ENCODE measurements at regions not wholly inside any gene's neighbourhood (a gene's known extent, or its start where the extent isn't known, plus 50 kb on each side); places are given as distances from the start of the nearest gene placed in this dataset.
A peak's percentile ranks its signal among the peaks of the same experiment; 100 is the strongest.

DNA sequence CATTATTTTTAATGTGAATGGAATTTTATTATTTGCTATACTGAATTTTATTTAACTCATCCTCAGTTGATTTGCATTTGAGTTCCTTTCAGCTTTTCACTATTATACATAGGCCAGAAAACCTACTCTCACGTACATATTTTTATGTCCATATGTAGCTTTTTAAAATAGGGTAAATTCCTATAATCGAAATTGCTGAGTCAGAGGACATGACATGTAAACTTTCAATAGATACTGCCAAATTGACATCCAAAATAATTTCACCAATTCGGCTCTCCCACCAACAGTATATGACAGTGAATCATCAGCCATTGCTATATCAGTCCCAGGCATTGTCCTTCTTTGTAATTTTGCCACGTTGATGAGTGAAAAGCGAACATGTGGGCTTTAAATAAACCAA, 222.5 kb downstream of the SQOR start:
- DNase-seq (ENCODE audit: low read depth in 1 of 2, low spot score in 2 of 2) = no peak
- H3K9ac ChIP-seq (replicated peaks in 1 of 4; ENCODE audit: extremely low read depth in 1 of 4, low read depth in 3 of 4, low read length in 3 of 4) = no peak overlapping the region
- no peak overlapping the region for H2BK12ac ChIP-seq (ENCODE audit: low read depth, low read length)
- H2BK120ac ChIP-seq (replicated peaks; ENCODE audit: low read depth, low read length) = no peak overlapping the region
- no peaks in the 10 kb centered on the region for H4K20me1 ChIP-seq (replicated peaks in 1 of 2; ENCODE audit: control insufficient read depth in 1 of 2, insufficient read depth in 2 of 2, low read length in 2 of 2)
- H4K91ac ChIP-seq (replicated peaks; ENCODE audit: insufficient read length, low read length) = no peak overlapping the region
- no peaks in the 10 kb centered on the region for H3K4me1 ChIP-seq (replicated peaks in 1 of 4; ENCODE audit: control insufficient read depth in 3 of 4, insufficient read depth in 4 of 4, low read length in 3 of 4)
- no peak overlapping the region for H3K4me2 ChIP-seq (ENCODE audit: insufficient read depth in 1 of 2, low read depth in 2 of 2, low read length in 2 of 2)
- FAIRE-seq = no peak
- no peak overlapping the region for H3K18ac ChIP-seq (ENCODE audit: extremely low read depth, low read length)
- no peak overlapping the region for H2BK15ac ChIP-seq (ENCODE audit: low read length)
- H4K5ac ChIP-seq (ENCODE audit: insufficient read length, low read depth, low read length) = no peak overlapping the region
- POLR2A ChIA-PET (ENCODE audit: partially characterized antibody) = no interaction called here
- no peak overlapping the region for H4K8ac ChIP-seq (ENCODE audit: extremely low read depth, insufficient read depth, low read length)
- no peaks in the 10 kb centered on the region for H3K36me3 ChIP-seq (ENCODE audit: control insufficient read depth in 2 of 4, insufficient read depth in 4 of 4, low read length in 3 of 4)
- H3K4me3 ChIP-seq (ENCODE audit: extremely low read depth in 1 of 4, insufficient read depth in 2 of 4, low read depth in 3 of 4, low read length in 4 of 4) = no peak overlapping the region
- no peaks in the 10 kb centered on the region for H3K23me2 ChIP-seq (ENCODE audit: low read depth, low read length)
- H2BK5ac ChIP-seq (ENCODE audit: low read depth, low read length) = no peak overlapping the region
- CTCF ChIA-PET (ENCODE audit: partially characterized antibody) = interaction anchor here (0.9 to 1.0 kb wide), 2 partner anchors 15 to 61 kb away, joined by 3 read pairs; no protein-coding TSS in a partner anchor
- no peaks in the 10 kb centered on the region for H3K9me3 ChIP-seq (ENCODE audit: insufficient read depth in 2 of 2, low read depth in 1 of 2, low read length in 1 of 2)
- no peak overlapping the region for H3K4ac ChIP-seq (replicated peaks; ENCODE audit: insufficient read length, low read depth, low read length)
- H3K23ac ChIP-seq (ENCODE audit: insufficient read length) = no peak overlapping the region
- H3K27me3 ChIP-seq (replicated peaks in 1 of 4; ENCODE audit: control insufficient read depth in 3 of 4, extremely low read depth in 1 of 4, insufficient read depth in 3 of 4, low read length in 3 of 4) = no peaks in the 10 kb centered on the region
- TF ChIP-seq MAFK (IDR thresholded peaks at IDR 0.05; ENCODE audit: low read depth, low read length) (peak; percentile 13; the same call in 1 of the 2 replicates), FOSL1 (IDR thresholded peaks at IDR 0.05; ENCODE audit: insufficient read depth, low read depth, low read length) (no peak)
- WGBS, 2 experiments (ENCODE audit: extremely low coverage in 1 of 2, insufficient coverage in 1 of 2, insufficient read length in 1 of 2, insufficient replicate concordance in 2 of 2, low coverage in 1 of 2, low lambda C conversion rate in 2 of 2, missing lambda C conversion rate in 1 of 2) = 91% methylated on average over 5 of the region's 5 CpGs; no CpG with 5 or more reads in 1 of the 2 experiments
- H2AK5ac ChIP-seq (ENCODE audit: low read depth, low read length) = no peak overlapping the region
- no peaks in the 10 kb centered on the region for H3K79me2 ChIP-seq (ENCODE audit: control insufficient read depth in 1 of 2, insufficient read depth in 2 of 2, low read length in 2 of 2)
- no peak overlapping the region for H3K27ac ChIP-seq (ENCODE audit: low read depth, low read length)
- H3K14ac ChIP-seq (ENCODE audit: insufficient read length) = no peak overlapping the region
- H3K79me1 ChIP-seq (ENCODE audit: low read depth, low read length) = no peaks in the 10 kb centered on the region
- H3K56ac ChIP-seq (replicated peaks; ENCODE audit: insufficient read length, low read depth, low read length) = no peak overlapping the region
- H2BK20ac ChIP-seq (ENCODE audit: low read length) = no peak overlapping the region
- H2AFZ ChIP-seq (ENCODE audit: low read length) = no peak overlapping the region

Data from H1 (cell line).